Inferior parietal cortex (tissue), 1 donor: ENCODE measurements at regions not wholly inside any gene's neighbourhood (a gene's known extent, or its start where the extent isn't known, plus 50 kb on each side); places are given as distances from the start of the nearest gene placed in this dataset.
"Not testable (repeated sequence)": the region's sequence is repeated elsewhere in the genome, so short reads cannot be mapped to it uniquely, and the experiment has no call there.

Experiments used
- DNase-seq: peaks from one replicate; pipeline ENCODE4 v3.0.0-alpha.2; 2016; ENCODE audit errors: extremely low spot score

DNA sequence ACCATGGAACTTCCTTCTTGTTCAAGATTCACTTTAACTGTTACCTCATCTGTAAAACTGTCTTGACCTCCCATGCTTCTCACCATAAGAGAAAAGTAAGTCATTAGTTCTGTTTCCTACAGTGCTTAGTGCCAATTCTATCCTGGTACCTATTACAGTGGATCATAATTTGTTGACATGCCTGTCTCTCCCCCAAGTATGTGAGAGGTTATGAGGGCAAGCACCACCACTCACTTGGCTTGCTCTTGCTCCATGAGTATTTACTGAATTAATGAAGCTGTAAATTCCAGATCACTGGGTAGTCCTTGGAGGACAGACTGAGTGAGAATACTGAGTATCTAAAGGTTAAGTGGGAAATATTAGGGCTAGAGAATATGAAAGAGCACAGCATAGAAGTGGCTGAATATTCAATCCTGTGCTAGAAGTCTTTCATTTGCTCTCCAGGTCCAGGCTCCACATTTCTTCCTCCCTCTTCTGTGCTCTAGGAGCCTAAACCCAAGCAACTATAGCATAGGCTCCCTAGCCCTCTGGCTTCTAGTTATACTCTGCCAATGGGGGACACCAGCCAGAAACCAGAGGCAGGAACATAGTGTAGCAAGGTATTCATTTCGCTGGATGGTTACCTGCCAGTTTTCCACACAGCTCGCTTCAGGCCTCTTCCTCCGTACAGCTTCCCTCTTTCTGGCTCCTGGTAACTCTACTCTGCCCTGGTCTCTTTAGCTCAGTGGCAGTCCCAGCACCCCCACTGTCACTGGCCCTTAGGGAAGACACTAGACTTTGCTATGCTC lies 118.2 kb upstream of the SLC5A12 start:
- no peak for DNase-seq

DNA sequence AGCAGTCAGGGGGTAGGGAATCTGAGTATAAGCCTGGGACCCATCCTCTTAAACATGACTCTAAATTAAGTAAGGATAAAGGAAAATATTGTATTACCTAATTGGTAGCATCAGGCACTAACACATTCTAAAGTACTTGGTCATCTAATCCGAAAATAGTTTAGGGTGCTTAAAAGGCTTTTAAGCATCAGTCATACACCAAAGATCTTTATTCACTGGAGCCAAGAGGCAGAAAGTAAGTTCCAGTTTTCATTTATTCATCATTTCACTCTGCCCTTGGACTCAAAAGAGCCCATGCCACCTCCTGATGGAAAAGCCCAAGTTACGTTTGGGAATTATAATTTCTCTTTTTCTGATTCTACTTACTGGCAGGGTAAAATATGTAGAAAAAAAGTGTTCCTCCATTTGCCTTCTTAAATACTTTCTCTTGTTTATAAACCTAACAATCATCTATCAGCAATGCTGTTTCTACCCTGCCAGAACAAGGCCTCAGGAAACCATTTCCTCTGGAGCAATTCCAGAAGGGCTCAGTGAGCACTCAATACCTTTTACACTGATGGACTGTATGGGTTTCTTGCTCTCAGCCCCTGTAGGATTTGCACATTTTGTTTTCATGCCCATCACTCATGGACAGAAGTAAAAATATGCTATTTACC lies 120.1 kb upstream of the SLC5A12 start:
- no peak for DNase-seq

DNA sequence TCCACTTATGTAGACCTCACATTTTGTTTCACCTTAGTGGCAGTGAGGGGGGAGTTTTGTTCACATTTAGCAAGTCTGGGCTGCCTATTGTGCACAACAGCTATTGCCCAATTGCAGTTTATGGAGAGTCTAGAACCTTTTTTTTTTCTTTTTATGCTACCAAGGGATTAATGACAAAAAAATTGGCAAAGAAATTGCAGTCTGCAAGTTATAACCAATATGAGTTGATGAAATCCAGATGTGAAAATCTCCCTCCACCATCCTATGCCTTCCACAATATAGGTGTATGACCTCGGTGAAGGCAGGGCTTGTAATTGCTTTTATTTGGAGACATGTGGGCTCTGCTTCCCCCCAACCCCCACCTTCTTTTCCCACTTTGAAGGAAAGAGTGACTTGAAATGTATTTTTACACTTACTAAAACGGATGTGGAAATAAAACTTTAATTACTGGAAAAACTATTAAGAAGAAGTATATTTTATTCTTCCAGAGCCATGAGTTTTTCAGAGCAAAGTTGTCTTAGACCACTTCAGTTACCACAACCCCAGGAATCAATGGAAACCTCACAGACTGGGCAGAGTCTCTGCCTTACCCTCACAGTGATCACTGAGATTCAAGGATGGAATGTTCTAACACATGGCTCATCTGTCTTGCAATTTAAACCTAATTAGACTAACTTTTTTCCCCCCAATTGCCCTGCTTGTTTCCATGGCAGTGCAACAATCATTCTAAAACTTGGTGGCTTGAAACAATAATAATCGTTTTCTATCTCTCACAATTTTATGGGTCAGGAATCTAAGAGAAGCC lies 120.8 kb upstream of the SLC5A12 start:
- no peak for DNase-seq

DNA sequence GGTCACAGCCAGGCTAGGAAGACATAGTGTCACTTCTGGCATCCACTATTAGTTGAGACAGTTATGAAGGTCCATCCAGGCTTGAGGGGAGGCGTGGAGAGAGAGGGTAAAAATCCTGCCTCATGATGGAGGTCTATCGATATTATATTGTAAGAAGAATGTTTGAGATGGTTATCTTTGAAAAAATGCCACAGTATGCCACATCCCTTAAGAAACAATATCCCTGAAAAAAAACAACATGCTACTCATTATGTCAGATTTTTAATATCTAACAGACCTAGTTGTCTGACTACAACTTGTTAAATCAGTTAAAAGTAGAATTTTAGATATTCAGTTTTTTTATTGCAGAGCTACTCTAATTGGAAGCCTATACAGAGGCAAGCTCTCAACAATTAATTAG lies 121.7 kb upstream of the SLC5A12 start:
- no peak for DNase-seq

DNA sequence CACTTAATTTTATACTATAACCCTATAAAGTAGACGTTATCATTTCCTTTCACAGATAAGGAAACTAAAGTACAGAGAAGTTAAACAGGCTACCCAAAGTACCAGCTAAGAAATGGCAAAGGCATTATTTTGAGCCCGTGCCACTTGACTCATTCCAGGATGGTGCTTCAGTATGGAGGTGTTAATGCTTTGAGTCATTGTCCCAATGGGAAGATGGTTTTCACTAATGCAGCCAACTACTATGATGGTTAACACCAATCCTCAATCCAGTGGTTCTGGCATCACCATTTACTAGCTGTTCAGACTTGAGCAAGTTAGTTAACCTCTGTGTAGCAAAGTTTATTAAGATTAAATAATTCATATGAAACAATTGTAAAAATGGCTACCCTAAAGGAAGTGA lies 123.1 kb upstream of the SLC5A12 start:
- no peak for DNase-seq

DNA sequence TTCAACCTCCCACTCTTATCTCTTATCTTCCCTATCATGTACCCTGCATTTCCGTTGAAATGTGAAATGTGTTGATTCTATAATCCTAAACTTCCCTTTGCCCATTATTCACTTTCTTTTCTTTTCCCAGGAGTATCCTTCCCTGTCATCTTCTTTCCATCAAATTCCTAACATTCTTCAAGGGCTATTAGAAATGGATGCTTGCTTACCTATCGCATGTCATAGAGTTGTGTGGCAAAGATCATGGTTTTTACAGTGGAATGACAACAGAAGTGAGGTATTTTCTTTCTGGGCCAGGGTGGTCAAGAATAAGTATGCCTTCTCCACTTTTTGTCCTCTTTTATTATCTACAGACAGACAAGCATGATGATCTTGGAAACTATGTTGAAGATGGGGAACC lies 124.4 kb upstream of the SLC5A12 start:
- DNase-seq = no peak

DNA sequence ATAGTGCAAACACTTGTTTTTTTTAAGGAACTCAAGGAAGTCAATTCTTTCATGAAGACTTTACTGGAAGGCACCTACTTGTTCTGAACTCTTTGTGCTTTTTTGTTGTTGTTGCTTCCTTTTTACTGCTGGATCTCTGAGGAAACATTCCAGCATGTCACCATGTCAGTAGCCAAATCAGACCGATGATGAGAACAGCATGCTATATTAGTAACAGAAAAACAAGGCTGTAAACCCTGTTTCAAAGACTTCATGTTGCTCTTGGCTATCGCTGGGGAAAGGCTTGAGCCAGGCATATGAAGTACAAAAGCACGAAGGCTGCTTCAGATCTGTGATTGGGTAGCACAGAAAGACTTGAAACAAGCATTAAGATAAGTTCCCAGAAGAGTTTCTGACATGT lies 125.6 kb upstream of the SLC5A12 start:
- no peak for DNase-seq

DNA sequence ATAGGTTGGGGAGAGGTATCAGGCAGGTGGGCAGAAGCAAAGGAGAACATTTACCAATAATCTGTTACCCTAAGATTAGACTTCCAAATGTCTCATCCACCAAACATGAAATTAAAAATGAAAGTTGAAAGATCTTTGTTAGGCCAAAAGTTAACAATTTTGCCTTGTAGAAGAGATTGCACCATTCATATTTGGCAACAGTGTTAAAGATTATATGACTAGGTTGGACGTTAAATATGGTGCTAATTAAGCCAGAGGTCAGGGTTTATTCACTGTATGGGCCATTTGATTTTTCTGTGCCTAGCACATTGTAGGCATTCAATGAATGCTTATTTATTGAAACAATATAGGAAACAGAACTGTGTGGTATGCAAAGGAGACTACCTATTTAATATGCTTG lies 126.1 kb upstream of the SLC5A12 start:
- DNase-seq = no peak

DNA sequence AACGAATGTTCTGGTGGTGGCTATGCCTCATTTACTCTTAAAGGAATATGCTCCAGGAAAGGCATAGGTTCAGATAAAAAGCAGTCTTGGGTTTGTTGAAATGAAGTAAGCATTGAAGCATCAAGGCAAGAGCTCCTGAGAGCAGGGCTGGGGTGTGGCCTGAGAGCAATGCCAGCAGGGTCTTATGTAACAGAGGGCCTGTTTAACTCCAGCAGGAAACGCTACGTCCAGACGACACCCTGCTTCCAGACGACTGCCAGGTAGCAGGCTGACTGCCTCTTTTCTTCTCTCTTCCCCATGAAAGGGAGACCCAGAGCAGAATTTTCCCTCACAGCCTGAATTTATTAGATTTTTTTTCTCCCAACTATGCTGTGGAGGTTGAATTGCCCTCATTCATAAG lies 127.2 kb upstream of the SLC5A12 start:
- DNase-seq = no peak

DNA sequence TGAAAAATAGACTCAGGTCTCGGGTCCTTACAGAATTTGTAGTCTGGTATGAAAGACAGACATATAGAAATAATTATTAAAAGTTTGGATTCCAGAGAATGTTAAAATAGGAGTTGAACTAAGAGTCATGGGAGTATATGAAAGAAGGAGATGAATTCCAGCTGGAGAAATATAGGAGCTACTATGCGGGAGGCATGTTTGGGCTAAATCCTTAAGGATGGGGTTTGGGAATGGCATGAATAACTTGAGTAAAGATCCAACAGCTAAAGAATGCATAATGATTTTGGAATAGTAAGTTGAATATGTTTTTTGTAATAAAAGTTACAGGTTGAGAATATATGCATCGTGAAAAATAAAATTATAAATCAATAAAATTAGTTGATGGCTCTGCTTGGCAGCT lies 129.4 kb upstream of the SLC5A12 start:
- no peak for DNase-seq

DNA sequence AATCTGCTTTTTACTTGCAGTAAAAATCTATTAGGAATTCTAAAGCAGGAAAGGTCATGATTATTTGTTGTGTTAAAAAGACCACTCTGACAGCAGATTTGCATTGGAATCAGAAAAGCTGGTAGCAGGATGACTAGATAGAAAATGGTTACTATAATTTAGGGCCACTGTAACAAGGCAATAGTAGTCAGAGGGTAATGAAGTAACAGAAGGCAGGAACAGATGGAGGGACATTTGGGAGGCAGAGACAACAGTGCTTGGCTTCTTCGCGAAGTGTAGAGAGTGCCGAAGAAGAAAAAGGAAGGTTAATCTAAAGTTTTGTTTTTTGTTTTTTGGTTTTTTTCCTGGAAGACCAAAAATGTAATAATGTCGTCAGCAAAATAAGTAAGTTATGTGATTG lies 129.8 kb upstream of the SLC5A12 start:
- DNase-seq = peak; percentile 39

DNA sequence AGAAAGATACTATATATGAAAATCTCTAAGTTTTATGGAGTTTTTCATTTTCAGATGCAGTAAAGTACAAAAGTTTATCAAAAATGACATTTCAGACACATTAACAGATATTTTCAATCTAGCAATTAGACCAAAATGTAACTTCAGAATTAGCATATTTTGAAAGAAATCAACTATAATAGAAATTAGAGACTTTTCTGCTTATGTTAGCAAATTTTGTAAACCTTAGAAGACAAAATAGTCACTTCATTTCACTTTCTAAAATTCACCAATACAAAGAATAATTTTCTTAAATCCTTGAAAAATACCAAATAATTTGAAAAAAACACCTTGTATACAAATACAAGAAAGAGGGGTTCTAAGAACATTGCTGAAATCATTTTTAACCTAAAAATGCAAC lies 135.8 kb upstream of the FIBIN start:
- no peak for DNase-seq

DNA sequence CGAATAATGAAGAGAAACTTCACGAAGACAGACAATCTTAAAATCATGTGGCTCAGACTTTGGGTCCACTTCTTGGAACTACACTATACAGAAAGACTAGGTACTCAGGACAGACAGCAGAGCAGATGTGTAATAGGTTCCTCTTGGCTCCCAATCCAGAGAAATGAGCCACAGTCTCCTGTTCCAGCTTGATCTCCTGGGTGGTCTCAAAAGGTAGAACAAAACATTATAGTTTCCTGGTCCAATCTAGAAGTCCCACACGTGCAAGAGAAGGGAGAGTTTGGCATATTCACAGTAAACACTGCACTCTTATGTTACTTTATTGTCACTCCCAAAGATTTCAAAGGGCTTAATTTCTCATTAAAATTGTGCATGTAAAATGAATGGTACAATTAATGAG lies 134.5 kb upstream of the FIBIN start:
- DNase-seq = no peak

DNA sequence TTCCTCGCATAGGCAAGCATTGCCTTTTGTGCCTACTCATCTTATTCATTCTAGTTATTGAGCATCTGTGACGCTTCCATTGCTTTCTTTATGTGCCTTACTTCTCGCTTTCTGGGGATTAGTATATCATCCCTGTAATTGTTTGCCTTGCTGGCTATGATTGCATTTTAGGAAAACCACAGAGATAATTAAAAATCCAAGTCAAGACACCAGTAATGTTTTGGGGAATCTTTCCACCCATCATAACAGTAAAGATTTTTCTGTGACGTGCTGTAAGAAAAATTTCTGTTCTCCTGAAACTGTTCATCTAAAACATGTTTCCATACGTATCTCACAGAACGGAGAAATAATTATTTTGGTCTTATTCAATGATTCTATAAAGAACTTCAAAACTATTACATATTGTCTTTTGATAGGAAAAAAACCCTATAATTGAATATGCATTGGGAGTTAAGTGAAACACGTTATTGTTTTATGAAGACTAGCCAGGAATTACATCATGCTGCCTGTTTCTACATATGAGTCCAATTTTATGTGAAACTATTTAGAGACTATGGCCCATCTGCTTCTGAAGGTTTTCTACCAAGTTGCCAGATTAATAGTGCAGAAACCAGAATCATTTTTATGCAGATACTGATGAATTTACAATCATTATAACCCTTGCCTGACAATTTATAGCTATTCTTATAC lies 133.7 kb upstream of the FIBIN start:
- no peak for DNase-seq

DNA sequence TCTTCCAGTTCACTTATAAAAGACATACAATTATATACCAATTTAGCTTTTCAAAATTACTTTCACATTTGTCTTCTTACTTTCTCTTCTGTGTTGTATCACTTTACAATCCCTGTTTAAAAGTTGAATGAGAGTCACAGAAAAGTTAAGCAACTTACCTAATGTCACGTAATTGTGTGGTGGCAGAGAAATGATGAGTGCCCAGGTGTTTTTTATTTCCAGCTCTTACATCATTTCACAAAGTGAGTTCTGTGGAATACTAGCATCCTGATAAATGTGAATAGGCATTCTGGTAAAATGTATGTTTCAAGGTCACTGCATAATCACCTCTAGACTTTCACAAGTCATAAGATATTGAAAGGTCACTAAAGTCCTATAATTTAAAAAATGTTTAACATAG lies 133.0 kb upstream of the FIBIN start:
- DNase-seq = no peak

DNA sequence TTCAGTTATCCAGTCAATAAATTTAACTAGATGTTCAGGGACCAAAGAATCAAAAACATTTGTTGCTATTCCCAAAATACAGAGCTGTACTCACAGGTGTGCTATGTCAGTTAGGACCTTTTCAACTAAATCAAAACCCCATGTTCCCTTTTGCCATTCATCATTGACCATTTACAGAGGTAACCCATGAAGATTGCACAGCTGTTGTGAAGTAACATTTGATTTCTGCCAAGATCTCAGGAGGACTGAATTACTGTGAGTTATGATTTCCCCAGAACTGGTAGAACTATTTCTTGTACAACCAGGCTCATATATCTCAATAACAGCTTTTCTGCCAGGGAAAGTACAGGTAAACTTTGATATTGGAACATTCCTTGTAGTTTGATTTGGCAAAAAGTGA lies 131.1 kb upstream of the FIBIN start:
- no peak for DNase-seq

DNA sequence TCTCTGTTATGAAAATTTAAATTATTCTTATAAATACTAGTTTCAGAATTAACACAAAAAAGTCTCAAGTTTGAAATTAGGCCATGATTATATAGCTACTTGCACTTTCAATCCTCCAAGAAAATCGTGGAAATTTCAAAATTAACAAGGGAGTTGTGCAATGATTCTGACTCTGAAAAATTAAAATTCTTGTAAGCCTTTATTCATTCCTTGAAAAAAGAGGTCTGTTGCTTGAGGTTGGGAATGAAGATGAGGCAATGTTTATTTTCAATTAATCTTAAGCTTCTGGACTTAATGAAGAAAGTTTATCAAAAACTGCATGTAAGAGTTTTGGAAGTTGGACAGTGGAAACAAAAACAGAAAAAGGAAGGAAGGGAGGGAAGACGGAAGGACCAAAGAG lies 128.2 kb upstream of the FIBIN start:
- DNase-seq = no peak

DNA sequence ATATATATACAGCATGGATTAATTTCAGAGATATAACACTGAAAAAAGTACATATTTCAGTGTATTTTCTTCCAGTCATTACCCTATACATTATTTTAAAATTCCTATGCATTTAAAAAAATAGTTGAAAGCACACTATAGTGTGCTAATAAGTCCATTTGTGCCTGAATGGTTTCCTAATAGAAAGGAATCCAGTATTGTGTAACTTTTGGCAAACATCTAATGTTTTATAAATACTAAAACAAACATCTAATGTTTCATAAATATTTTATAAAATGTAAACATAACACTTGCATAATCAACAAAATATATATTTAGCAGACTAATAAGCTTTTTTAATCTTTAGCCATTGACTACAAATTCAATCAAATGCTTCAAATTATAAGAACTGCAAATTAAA lies 126.6 kb upstream of the FIBIN start:
- DNase-seq = no peak

DNA sequence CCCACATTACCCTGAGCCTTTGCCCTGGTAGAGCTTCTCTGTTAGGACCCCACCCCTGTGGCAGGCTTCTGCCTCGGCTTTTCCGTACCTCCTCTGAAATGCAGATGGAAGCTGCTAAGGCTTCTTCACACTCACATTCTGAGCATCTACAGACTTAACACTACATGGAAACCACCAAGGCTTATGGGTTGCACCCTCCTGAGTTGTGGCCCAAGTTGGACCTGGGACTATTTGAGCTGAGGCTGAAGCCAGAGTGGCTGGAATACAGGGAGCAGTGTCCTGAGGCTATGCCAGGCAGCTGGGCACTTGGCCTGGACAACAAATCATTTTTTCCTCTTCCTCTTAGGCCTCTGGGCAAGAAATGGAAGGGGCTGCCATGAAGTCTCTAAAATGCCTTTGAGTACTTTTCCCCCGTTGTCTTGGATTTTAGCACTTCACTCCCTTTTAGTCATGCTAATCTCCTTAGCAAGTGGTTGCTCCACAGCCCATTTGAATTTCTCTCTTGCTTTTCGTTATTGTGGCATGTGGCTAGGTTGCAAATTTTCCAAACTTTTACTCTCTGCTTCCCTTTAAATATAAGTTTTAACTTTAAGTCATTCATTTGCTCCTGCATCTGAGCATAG lies 114.8 kb upstream of the FIBIN start:
- DNase-seq = no peak

DNA sequence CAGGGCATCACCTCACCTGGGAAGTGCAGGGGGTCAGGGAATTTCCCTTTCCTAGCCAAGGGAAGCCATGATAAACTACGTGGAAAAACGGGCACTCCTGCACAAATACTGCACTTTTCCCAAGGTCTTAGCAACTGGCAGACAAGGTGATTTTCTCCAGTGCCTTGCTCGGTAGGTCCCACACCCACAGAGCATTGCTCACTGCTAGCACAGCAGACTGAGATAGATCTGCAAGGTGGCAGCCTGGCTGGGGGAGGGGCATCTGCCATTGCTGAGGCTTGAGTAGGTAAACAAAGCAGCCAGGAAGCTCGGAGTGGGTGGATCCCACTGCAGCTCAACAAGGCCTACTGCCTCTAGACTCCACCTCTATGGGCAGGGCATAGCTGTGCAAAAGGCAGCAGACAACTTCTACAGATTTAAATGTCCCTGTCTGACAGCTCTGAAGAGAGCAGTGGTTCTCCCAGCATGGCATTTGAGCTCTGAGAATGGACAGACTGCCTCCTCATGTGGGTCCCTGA lies 111.5 kb upstream of the FIBIN start:
- not testable (repeated sequence) for DNase-seq

DNA sequence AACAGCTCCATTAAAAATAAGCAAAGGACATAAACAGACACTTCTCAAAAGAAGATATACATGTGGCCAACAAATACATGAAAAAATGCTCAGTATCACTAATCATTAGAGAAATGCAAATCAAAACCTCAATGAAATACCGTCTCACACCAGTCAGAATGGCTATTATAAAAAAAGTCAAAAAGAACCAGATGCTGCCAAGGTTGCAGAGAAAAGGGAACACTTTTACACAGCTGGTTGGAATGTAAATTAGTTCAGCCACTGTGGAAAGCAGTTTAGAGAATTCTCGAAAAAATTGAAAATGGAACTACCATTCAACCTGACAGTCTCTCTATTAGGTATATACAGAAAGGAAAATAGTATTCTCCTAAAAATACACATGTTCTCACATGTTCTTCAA lies 102.4 kb upstream of the FIBIN start:
- no peak for DNase-seq

DNA sequence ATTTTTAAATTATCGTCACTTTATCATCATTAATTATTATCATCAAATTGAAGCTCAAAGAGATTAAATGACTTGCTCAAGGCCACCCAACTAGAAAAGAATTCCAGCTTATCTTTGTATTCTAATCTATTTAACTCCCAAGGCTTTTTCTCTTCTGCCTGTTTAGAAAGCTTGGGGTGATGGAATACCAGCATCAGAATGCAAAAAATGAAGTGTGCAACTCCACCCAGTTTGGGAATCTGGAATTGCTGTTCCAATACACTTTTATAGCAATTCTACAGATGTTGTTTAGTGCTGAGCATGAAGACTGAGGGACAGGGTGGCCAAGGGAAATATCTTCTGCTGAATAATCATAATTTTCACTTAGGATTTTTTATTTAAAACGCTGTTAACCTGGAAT lies 97.2 kb upstream of the FIBIN start:
- DNase-seq = no peak
